Retinal pigment epithelial cell (primary cell): ENCODE measurements at regions not wholly inside any gene's neighbourhood (a gene's known extent, or its start where the extent isn't known, plus 50 kb on each side); places are given as distances from the start of the nearest gene placed in this dataset.
"Not testable (repeated sequence)": the region's sequence is repeated elsewhere in the genome, so short reads cannot be mapped to it uniquely, and the experiment has no call there.

Experiments
- DNase-seq: peaks from one replicate; pipeline ENCODE4 v3.0.0-alpha.2; 2010; ENCODE audit warnings: low read depth
- H3K4me3 ChIP-seq: 2 replicates; pipeline ENCODE4 v1.5.1; 2011; ENCODE audit warnings: mild to moderate bottlenecking, low read length, control low read depth, moderate library complexity
- CTCF ChIP-seq: conservative IDR thresholded peaks from 2 replicates; pipeline ENCODE4 v1.5.1; 2011; ENCODE audit warnings: low read depth, low read length, control low read depth, inconsistent platforms

GRCh38 chr5:42066131-42066530 lies 141.1 kb downstream of the FBXO4 start:
- no peak for DNase-seq
- TF ChIP-seq CTCF, result no peak
- no peak overlapping the region for H3K4me3 ChIP-seq

GRCh38 chr5:42074353-42074752 lies 149.3 kb downstream of the FBXO4 start:
- no peak for TF ChIP-seq CTCF
- H3K4me3 ChIP-seq, result no peak overlapping the region
- DNase-seq, result no peak

GRCh38 chr5:42089705-42090104 lies 164.6 kb downstream of the FBXO4 start:
- DNase-seq, result no peak
- no peak overlapping the region for H3K4me3 ChIP-seq
- no peak for TF ChIP-seq CTCF

GRCh38 chr5:42090162-42090561 lies 165.1 kb downstream of the FBXO4 start:
- H3K4me3 ChIP-seq, result no peak overlapping the region
- TF ChIP-seq CTCF, result no peak
- no peak for DNase-seq

DNA sequence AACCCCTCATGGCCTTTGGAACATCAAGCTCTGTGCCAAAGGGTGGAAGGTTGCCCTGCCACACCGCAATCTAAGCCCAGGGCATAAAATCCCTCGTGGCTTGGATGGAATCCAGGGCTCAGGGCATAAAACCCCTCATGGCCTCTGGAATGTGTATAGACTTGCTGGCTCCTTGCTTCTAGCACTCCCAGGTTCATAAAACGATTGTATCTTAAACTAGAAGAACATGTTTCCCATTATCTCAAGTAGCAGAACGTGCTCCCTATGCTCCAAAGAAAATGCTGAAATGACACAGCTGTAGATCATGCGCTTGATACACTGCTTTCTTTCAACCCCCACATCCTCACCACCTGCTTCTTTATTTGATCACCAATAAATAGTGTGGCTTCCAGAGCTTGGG lies 174.8 kb downstream of the FBXO4 start:
- H3K4me3 ChIP-seq, DNase-seq: not testable (repeated sequence)

GRCh38 chr5:42108468-42108867 lies 183.4 kb downstream of the FBXO4 start:
- DNase-seq, result no peak
- H3K4me3 ChIP-seq, result no peak overlapping the region
- no peak for TF ChIP-seq CTCF

GRCh38 chr5:42109006-42109572 lies 184.0 kb downstream of the FBXO4 start:
- H3K4me3 ChIP-seq, result no peak overlapping the region
- TF ChIP-seq CTCF, result no peak
- DNase-seq, result no peak

- DNase-seq, H3K4me3 ChIP-seq: not testable (repeated sequence)
Measured at GRCh38 chr5:42115721-42116120, 190.6 kb downstream of the FBXO4 start.
